ENCODE measurements at regions not wholly inside any gene's neighbourhood (a gene's known extent, or its start where the extent isn't known, plus 50 kb on each side); places are given as distances from the start of the nearest gene placed in this dataset.
"Not testable (repeated sequence)": the region's sequence is repeated elsewhere in the genome, so short reads cannot be mapped to it uniquely, and the experiment has no call there.

- not testable (repeated sequence) for DNase-seq
Measured at GRCh38 chr17:30711626-30712507, 112.6 kb downstream of the CRLF3 start.

- not testable (repeated sequence) for DNase-seq
Measured at GRCh38 chr17:30711176-30711575, 113.3 kb downstream of the CRLF3 start.

GRCh38 chr17:30710276-30711088 is 114.0 kb downstream of the CRLF3 start:
- not testable (repeated sequence) for DNase-seq

GRCh38 chr17:30709561-30710275 is 114.8 kb downstream of the CRLF3 start:
- DNase-seq: not testable (repeated sequence)

- not testable (repeated sequence) for DNase-seq
Measured at GRCh38 chr17:30709096-30709495, 115.4 kb downstream of the CRLF3 start.

GRCh38 chr17:30708241-30709078 is 116.0 kb downstream of the CRLF3 start:
- DNase-seq: peak; percentile 97

- DNase-seq: not testable (repeated sequence)
Measured at GRCh38 chr17:30707724-30708240, 116.7 kb downstream of the CRLF3 start.

GRCh38 chr17:30706461-30707335 is 117.8 kb downstream of the CRLF3 start:
- DNase-seq: not testable (repeated sequence)

- DNase-seq: not testable (repeated sequence)
Measured at GRCh38 chr17:30706004-30706403, 118.5 kb downstream of the CRLF3 start.

GRCh38 chr17:30701498-30701989 is 122.9 kb downstream of the CRLF3 start:
- no peak for DNase-seq

- not testable (repeated sequence) for DNase-seq
Measured at GRCh38 chr17:30700833-30701232, 123.7 kb downstream of the CRLF3 start.

- DNase-seq: peak; percentile 67
Measured at GRCh38 chr17:30697619-30698460, 126.7 kb downstream of the CRLF3 start.

- DNase-seq: no peak
Measured at GRCh38 chr17:30696234-30696633, 128.3 kb downstream of the CRLF3 start.

GRCh38 chr17:30695265-30695811 is 129.2 kb downstream of the CRLF3 start:
- not testable (repeated sequence) for DNase-seq

GRCh38 chr17:30693772-30694171 is 130.7 kb downstream of the CRLF3 start:
- not testable (repeated sequence) for DNase-seq

- not testable (repeated sequence) for DNase-seq
Measured at GRCh38 chr17:30689266-30690000, 135.1 kb downstream of the CRLF3 start.

- not testable (repeated sequence) for DNase-seq
Measured at GRCh38 chr17:30686538-30687479, 137.7 kb downstream of the CRLF3 start.

Measured in NCI-H526 treated with DMSO at 0.1 percent for 48 hours (cell line).